ENCODE measurements at regions not wholly inside any gene's neighbourhood (a gene's known extent, or its start where the extent isn't known, plus 50 kb on each side); places are given as distances from the start of the nearest gene placed in this dataset.

GRCh38 chr4:130192787-130193186 lies 1096.8 kb downstream of the C4orf33 start:
- TF ChIP-seq TAF1 (IDR thresholded peaks at IDR 0.05; ENCODE audit: low read depth, low read length) (no peak), POLR2A (IDR thresholded peaks at IDR 0.05; ENCODE audit: low read depth, low read length) (no peak), POLR2AphosphoS5 (IDR thresholded peaks at IDR 0.05; ENCODE audit: low read depth, low read length) (no peak)

Measured in GM12891 (cell line).